Liver (tissue), 7 donors: ENCODE measurements at regions not wholly inside any gene's neighbourhood (a gene's known extent, or its start where the extent isn't known, plus 50 kb on each side); places are given as distances from the start of the nearest gene placed in this dataset.
"Not testable (repeated sequence)": the region's sequence is repeated elsewhere in the genome, so short reads cannot be mapped to it uniquely, and the experiment has no call there.

Experiments used
- DNase-seq: peaks from one replicate; pipeline ENCODE4 v3.0.0-alpha.2; 2017; ENCODE audit warnings: low spot score
- H3K27ac ChIP-seq, 2 donors: one replicate each; pipeline ENCODE4 v1.7.0; 2013; ENCODE audit warnings: inconsistent platforms in 2 of 2, low read length in 2 of 2, control low read depth in 1 of 2, low read depth in 1 of 2, mild to moderate bottlenecking in 1 of 2
- H3K27me3 ChIP-seq, 4 donors: one replicate each; pipeline versions ENCODE4 v1.6.1 to v1.7.0; 2013; ENCODE audit warnings: low read length in 3 of 4, inconsistent platforms in 1 of 4, mild to moderate bottlenecking in 1 of 4, moderate library complexity in 1 of 4; ENCODE audit not compliant: control insufficient read depth in 4 of 4, insufficient read depth in 4 of 4
- H3K36me3 ChIP-seq, 4 donors: one replicate each; pipeline versions ENCODE4 v1.6.1 to v1.7.0; 2013; ENCODE audit warnings: low read length in 3 of 4, mild to moderate bottlenecking in 3 of 4, low read depth in 1 of 4, moderate library complexity in 1 of 4; ENCODE audit not compliant: control insufficient read depth in 4 of 4, insufficient read depth in 3 of 4
- H3K4me1 ChIP-seq, 4 donors: one replicate each; pipeline versions ENCODE4 v1.6.1 to v1.7.0; 2013; ENCODE audit warnings: low read length in 3 of 4, mild to moderate bottlenecking in 3 of 4, moderate library complexity in 1 of 4; ENCODE audit not compliant: control insufficient read depth in 4 of 4, insufficient read depth in 4 of 4
- H3K4me3 ChIP-seq, 3 donors: one replicate each; pipeline versions ENCODE4 v1.6.1 to v1.7.0; 2013; ENCODE audit warnings: low read length in 3 of 3, control low read depth in 1 of 3, low read depth in 1 of 3, mild to moderate bottlenecking in 1 of 3
- H3K9ac ChIP-seq, 2 donors: one replicate each; pipeline ENCODE4 v1.7.0; 2013; ENCODE audit warnings: low read length in 2 of 2, mild to moderate bottlenecking in 2 of 2, moderate library complexity in 2 of 2, control low read depth in 1 of 2, low read depth in 1 of 2
- H3K9me3 ChIP-seq, 4 donors: one replicate each; pipeline versions ENCODE4 v1.6.1 to v1.7.0; 2013; ENCODE audit warnings: low read length in 3 of 4; ENCODE audit not compliant: control insufficient read depth in 4 of 4
- FOXA1 ChIP-seq: IDR thresholded peaks from 2 replicates; pipeline ENCODE4 v1.6.1; 2016; ENCODE audit warnings: antibody characterized with exemption
- FOXA2 ChIP-seq: IDR thresholded peaks from 2 replicates; pipeline ENCODE4 v1.6.1; 2016; ENCODE audit warnings: antibody characterized with exemption
- GABPA ChIP-seq, 2 donors: IDR thresholded peaks in 1 of 2; conservative IDR thresholded peaks in 1 of 2; 2 replicates each; pipeline ENCODE4 v1.6.1; 2016; ENCODE audit warnings: antibody characterized with exemption in 2 of 2, mild to moderate bottlenecking in 1 of 2, moderate library complexity in 1 of 2
- JUND ChIP-seq, 2 donors: IDR thresholded peaks; 2 replicates each; pipeline ENCODE4 v1.6.1; 2016; ENCODE audit warnings: antibody characterized with exemption in 2 of 2
- NR2F2 ChIP-seq: IDR thresholded peaks from 2 replicates; pipeline ENCODE4 v1.6.1; 2016; ENCODE audit warnings: antibody characterized with exemption
- RAD21 ChIP-seq, 2 donors: IDR thresholded peaks; 2 replicates each; pipeline ENCODE4 v1.6.1; 2016; ENCODE audit warnings: antibody characterized with exemption in 2 of 2, mild to moderate bottlenecking in 2 of 2
- SP1 ChIP-seq: IDR thresholded peaks from 2 replicates; pipeline ENCODE4 v1.6.1; 2018; ENCODE audit warnings: antibody characterized with exemption, mild to moderate bottlenecking
- YY1 ChIP-seq: IDR thresholded peaks from 2 replicates; pipeline ENCODE4 v1.6.1; 2016; ENCODE audit warnings: antibody characterized with exemption, mild to moderate bottlenecking
- ZBTB33 ChIP-seq: IDR thresholded peaks from 2 replicates; pipeline ENCODE4 v1.6.1; 2016; ENCODE audit warnings: antibody characterized with exemption
- whole genome bisulfite sequencing: extraction: QIAGEN DNeasy Blood & Tissue Kit; methylation state at CpG from one replicate; pipeline ENCODE4 v1.1.7; 2013; 5-methylcytosine and 5-hydroxymethylcytosine counted together
- TF ChIP-seq, protein P1 (sequence below): IDR thresholded peaks from 2 replicates; pipeline ENCODE4 v1.6.1; 2016; ENCODE audit warnings: antibody characterized with exemption
- TF ChIP-seq, protein P2 (sequence below): IDR thresholded peaks from 2 replicates; pipeline ENCODE4 v1.6.1; 2016; ENCODE audit warnings: antibody characterized with exemption, mild to moderate bottlenecking
- donor health status: healthy.
- donor health status: healthy.
- donor health status: healthy.
- donor health status: healthy.

DNA sequence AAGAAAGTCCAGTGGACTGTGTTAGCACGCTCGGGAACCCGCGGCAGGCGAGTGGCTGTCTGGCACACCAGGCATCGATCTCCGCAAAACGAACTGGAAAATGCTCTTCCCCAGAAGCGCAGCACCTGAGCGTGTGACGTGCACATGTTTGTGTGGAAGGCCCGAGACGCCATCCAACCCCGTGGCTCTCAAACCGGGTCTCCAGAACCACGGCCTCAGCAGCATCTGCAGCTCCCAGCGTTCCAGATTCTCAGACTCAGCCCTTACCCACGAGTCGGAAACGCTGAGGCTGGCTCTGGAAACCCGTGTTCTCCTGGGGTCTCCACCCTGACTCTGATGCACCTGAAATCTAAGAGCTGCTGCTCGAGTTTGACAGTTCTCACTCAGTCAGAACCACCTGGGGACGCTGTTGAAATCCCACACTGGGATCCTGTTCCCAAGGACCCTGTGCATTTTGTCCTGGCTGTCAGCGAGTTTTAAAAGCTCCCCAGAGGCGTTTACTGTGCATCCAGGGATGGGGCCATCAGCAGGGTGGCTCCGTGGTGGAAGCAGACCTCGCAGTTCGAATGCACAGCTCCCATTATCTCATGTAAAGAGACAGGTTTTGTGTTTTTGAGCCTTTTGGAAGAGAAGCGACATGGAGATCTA, 69.0 kb downstream of the DLL1 start:
- WGBS, result 86% methylated on average over 29 of the region's 29 CpGs
- Histone ChIP-seq H3K27me3 (no peaks in the 10 kb centered on the region), H3K36me3 (no peaks in the 10 kb centered on the region), H3K9me3 (no peaks in the 10 kb centered on the region), H3K9ac (no peak overlapping the region), H3K27ac (no peak overlapping the region), H3K4me3 (no peak overlapping the region), H3K4me1 (peaks cover 7 to 22% (median 17%) of the 10 kb centered on the region in 4 donors)
- no peak for TF ChIP-seq FOXA1
- DNase-seq, result no peak

DNA sequence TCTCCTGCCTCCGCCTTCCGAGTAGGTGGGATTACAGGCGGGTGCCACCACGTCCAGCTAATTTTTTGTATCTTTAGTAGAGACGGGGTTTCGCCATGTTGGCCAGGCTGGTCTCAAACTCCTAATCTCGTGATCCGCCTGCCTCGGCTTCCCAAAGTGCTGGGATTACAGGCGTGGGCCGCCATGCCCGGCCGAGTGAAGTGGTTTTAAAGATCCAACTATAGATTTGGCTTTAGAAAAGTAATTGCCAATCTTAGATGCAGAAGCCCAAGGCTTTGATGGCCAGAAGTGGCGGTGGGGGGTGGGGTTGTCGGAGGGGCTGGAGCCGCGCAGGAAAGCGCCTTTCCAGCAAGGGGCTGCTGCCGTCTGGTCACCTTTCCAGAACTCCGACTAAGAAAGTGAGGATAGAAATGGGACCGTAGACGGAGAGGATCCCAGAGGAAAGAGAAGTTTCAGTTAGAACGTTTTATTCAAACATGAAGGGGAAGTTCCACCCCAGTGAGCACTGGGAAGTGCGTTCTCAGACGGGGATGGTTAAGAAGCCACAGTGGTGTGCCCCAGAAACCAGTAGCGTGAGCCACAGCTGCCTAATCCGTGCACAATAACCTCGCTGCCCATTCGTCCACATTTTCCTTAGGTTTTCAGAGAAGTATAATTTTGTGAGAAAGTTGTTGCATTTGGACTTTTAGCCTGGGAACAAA, 69.7 kb downstream of the DLL1 start:
- DNase-seq, result no peak
- 88% methylated on average over 29 of the region's 29 CpGs for WGBS
- Histone ChIP-seq H3K4me3 (no peak overlapping the region), H3K4me1 (peaks cover 7 to 18% (median 13%) of the 10 kb centered on the region in 4 donors), H3K9me3 (no peaks in the 10 kb centered on the region), H3K36me3 (no peaks in the 10 kb centered on the region), H3K27me3 (no peaks in the 10 kb centered on the region), H3K27ac (no peak overlapping the region), H3K9ac (no peak overlapping the region)
- TF ChIP-seq RAD21 (IDR thresholded peaks at IDR 0.05), result no peak
- TF ChIP-seq YY1, result no peak
- no peak for TF ChIP-seq NR2F2

- not testable (repeated sequence) for H3K27me3 ChIP-seq, H3K36me3 ChIP-seq, H3K9me3 ChIP-seq, H3K9ac ChIP-seq, H3K27ac ChIP-seq, H3K4me3 ChIP-seq, H3K4me1 ChIP-seq
- 96% methylated on average over 16 of the region's 19 CpGs for WGBS
- DNase-seq, result peak; percentile 21
Measured at GRCh38 chr6:170213637-170214018, 77.2 kb downstream of the DLL1 start.

DNA sequence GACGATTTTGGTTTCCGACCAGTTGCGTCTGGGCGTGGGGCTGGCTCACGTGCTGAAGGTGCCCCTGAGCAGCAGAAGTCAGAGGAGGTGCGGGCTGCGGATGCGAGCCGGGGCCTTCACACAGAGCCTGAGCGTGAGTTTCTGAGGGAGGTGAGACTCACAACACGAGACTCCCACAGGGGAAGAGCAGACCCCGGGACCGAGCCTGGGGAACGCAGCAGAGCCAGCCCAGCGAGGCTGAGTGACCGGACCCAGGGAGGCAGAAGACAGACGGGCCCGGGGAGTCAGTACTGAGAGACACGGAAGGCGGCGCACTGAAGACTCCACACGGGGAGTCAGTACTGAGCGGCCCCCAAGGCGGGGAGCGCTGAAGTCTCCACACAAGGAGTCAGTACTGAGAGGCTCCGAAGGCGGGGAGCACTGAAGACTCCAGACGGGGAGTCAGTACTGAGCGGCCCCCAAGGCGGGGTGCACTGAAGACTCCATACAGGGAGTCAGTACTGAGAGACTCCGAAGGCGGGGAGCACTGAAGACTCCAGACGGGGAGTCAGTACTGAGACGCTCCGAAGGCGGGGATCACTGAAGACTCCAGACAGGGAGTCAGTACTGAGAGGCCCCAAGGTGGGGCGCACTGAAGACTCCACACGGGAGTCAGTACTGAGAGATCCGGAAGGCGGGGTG, 77.8 kb downstream of the DLL1 start:
- 87% methylated on average over 40 of the region's 40 CpGs for WGBS
- Histone ChIP-seq H3K4me1 (no peaks in the 10 kb centered on the region), H3K36me3 (no peaks in the 10 kb centered on the region), H3K9ac (no peak overlapping the region), H3K9me3 (no peaks in the 10 kb centered on the region), H3K27ac (no peak overlapping the region), H3K27me3 (no peaks in the 10 kb centered on the region), H3K4me3 (no peak overlapping the region)
- peak; percentile 12 for DNase-seq
- TF ChIP-seq, protein P1, sequence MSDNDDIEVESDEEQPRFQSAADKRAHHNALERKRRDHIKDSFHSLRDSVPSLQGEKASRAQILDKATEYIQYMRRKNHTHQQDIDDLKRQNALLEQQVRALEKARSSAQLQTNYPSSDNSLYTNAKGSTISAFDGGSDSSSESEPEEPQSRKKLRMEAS, result no peak
- TF ChIP-seq JUND (IDR thresholded peaks at IDR 0.05) (no peak), FOXA2 (no peak), SP1 (no peak), GABPA (IDR thresholded peaks at IDR 0.05 in 1 of 2, conservative IDR thresholded peaks at IDR 0.05 in 1 of 2) (no peak), ZBTB33 (no peak), YY1 (no peak)
- TF ChIP-seq, protein P2, sequence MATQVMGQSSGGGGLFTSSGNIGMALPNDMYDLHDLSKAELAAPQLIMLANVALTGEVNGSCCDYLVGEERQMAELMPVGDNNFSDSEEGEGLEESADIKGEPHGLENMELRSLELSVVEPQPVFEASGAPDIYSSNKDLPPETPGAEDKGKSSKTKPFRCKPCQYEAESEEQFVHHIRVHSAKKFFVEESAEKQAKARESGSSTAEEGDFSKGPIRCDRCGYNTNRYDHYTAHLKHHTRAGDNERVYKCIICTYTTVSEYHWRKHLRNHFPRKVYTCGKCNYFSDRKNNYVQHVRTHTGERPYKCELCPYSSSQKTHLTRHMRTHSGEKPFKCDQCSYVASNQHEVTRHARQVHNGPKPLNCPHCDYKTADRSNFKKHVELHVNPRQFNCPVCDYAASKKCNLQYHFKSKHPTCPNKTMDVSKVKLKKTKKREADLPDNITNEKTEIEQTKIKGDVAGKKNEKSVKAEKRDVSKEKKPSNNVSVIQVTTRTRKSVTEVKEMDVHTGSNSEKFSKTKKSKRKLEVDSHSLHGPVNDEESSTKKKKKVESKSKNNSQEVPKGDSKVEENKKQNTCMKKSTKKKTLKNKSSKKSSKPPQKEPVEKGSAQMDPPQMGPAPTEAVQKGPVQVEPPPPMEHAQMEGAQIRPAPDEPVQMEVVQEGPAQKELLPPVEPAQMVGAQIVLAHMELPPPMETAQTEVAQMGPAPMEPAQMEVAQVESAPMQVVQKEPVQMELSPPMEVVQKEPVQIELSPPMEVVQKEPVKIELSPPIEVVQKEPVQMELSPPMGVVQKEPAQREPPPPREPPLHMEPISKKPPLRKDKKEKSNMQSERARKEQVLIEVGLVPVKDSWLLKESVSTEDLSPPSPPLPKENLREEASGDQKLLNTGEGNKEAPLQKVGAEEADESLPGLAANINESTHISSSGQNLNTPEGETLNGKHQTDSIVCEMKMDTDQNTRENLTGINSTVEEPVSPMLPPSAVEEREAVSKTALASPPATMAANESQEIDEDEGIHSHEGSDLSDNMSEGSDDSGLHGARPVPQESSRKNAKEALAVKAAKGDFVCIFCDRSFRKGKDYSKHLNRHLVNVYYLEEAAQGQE, result no peak
